ENCODE measurements at regions not wholly inside any gene's neighbourhood (a gene's known extent, or its start where the extent isn't known, plus 50 kb on each side); places are given as distances from the start of the nearest gene placed in this dataset.

- H3K4me3 ChIP-seq (replicated peaks; ENCODE audit: low read depth, low read length): no peak overlapping the region
- DNase-seq (ENCODE audit: low read depth): no peak
- no peak for TF ChIP-seq CTCF (IDR thresholded peaks at IDR 0.05; ENCODE audit: low read length, missing control alignments)
These were observed 93.2 kb upstream of the CBLN2 start for GRCh38 chr18:72637299-72637698.

- no peak for TF ChIP-seq CTCF (IDR thresholded peaks at IDR 0.05; ENCODE audit: low read length, missing control alignments)
- no peak for DNase-seq (ENCODE audit: low read depth)
- H3K4me3 ChIP-seq (replicated peaks; ENCODE audit: low read depth, low read length): no peak overlapping the region
These were observed 92.5 kb upstream of the CBLN2 start for GRCh38 chr18:72636611-72637010.

DNA sequence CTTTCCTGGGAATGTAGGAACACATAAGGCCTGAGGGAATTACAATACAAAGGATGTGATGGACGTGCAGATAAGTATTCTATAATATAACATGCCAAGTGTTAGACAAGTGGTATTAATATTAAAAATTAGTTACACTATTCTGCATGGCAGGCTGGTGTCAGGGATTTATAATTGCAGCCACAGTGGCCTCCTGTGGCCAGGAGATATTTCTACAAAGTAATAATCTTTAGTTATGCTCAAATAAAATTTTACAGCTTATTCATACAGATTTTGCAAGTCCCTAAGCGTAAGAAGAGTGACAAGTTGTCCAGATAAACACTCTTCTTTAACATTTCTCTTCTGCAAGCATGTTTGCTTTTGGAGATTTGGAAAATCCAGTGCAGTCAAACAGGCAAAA is 90.4 kb upstream of the CBLN2 start:
- no peak for TF ChIP-seq CTCF (IDR thresholded peaks at IDR 0.05; ENCODE audit: low read length, missing control alignments)

DNA sequence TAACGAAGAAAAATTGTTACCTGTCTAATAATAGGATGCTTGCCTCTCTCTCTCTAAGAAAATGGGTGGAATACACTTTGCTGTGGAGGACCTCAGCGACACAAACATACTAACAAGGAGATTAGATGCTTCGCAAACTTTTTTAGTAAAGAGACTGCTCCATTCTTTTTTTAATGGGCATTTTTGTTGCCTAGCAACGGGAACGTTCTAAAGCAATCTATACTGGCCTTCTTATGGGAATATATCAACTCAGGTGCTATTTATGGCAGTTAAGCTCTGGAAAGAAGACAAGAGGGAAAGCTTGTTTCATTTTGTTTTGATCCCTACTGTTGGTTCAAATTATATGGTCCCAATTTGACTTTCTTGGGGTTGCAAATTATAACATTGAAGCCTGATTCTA is 86.8 kb upstream of the CBLN2 start:
- TF ChIP-seq CTCF (IDR thresholded peaks at IDR 0.05; ENCODE audit: low read length, missing control alignments): no peak
- DNase-seq (ENCODE audit: low read depth): no peak
- H3K4me3 ChIP-seq (replicated peaks; ENCODE audit: low read depth, low read length): no peak overlapping the region

More for the DNA sequence above, 90.4 kb upstream of the CBLN2 start:
- no peak overlapping the region for H3K4me3 ChIP-seq (replicated peaks; ENCODE audit: low read depth, low read length)
- no peak for DNase-seq (ENCODE audit: low read depth)

DNA sequence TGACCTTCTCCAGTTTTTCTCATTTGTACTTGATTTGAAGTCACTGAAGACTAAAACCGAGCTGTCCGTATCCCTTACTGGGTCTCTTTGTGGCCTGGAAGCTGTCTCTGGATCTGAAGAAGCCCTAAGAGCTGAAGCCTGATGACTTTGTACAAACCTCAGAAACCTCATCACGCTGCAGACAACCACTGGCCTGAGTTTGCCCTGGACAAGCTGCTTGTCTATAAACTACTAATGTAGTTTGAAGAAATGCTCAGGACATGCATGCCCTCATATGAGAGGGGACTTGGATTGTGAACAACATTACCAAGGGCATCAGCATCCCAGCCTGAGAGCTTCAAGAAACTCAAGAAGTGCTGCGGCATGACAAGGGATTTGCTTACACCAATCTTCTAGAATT is 79.3 kb upstream of the CBLN2 start:
- no peak for DNase-seq (ENCODE audit: low read depth)
- H3K4me3 ChIP-seq (replicated peaks; ENCODE audit: low read depth, low read length): no peak overlapping the region
- TF ChIP-seq CTCF (IDR thresholded peaks at IDR 0.05; ENCODE audit: low read length, missing control alignments): no peak

DNA sequence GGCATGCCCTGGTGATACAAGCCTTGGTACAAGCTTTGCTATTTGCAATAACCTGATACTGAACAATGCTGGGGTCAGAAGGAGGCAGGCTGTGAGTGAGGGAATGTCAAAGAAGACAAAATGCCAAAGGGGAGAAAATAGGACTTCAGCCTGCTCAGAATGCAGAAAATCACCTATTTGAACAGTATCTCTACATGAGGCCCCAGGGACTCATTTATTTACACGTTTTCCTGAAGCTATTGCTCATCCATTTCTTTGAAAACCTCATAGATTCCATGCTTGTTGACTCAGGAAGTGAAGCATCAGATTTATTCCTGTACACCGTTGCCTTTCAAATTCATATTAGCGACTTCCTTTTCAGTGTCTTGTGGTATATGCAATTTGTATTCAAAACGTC is 69.4 kb upstream of the CBLN2 start:
- no peak overlapping the region for H3K4me3 ChIP-seq (replicated peaks; ENCODE audit: low read depth, low read length)
- no peak for TF ChIP-seq CTCF (IDR thresholded peaks at IDR 0.05; ENCODE audit: low read length, missing control alignments)
- DNase-seq (ENCODE audit: low read depth): no peak

GRCh38 chr18:72612894-72613533 is 68.9 kb upstream of the CBLN2 start:
- no peak for DNase-seq (ENCODE audit: low read depth)
- H3K4me3 ChIP-seq (replicated peaks; ENCODE audit: low read depth, low read length): no peak overlapping the region
- no peak for TF ChIP-seq CTCF (IDR thresholded peaks at IDR 0.05; ENCODE audit: low read length, missing control alignments)
